ENCODE measurements at regions not wholly inside any gene's neighbourhood (a gene's known extent, or its start where the extent isn't known, plus 50 kb on each side); places are given as distances from the start of the nearest gene placed in this dataset.

DNA sequence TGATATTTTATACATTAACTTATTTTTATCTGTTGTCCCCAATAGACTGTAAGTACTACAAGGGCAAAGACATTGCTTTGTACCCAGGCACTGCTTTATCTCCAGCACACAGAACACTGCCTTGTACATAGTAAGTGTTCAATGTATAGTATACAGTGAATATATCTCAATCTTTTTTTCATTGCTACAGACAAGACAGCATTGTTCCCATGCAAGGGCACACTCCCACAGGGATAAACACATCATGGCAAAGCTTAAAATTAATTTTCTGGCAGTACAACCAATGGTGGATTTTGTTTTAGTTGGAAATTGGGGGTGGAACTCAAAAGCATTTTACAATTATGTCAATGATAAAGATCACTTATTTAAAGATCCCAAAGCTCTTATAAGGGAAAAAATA is 112.3 kb upstream of the EEA1 start:
- no peak for TF ChIP-seq EZH2 (IDR thresholded peaks at IDR 0.05; ENCODE audit: insufficient read depth, poor library complexity, severe bottlenecking)
- TF ChIP-seq EZH2phosphoT487 (IDR thresholded peaks at IDR 0.05; ENCODE audit: insufficient read depth, low read depth), result no peak
